Activated CD4-positive, alpha-beta memory T cell treated with anti-CD3 and anti-CD28 coated beads, Interleukin-2, amount 10 ng/mL, durations not matched to agents 7 days and 5 days (primary cell): ENCODE measurements at regions not wholly inside any gene's neighbourhood (a gene's known extent, or its start where the extent isn't known, plus 50 kb on each side); places are given as distances from the start of the nearest gene placed in this dataset.

Experiments
- CTCF ChIA-PET: fragments of 350-600 bp; sonication (Branson Sonifier 250); formaldehyde crosslinking; loops from one replicate; lab custom pipeline; 2021; ENCODE audit warnings: antibody characterized with exemption, inconsistent platforms; lab: Charles Lee
- POLR2A ChIA-PET: fragments of 350-600 bp; sonication (Branson Sonifier 250); formaldehyde crosslinking; loops from one replicate; lab custom pipeline; 2021; ENCODE audit warnings: antibody characterized with exemption; lab: Charles Lee
- DNase-seq: peaks from one replicate; pipeline ENCODE4 v3.0.0-alpha.2; 2020
- H3K27ac Mint-ChIP-seq: one replicate; pipeline ENCODE4 v1.8.0; 2021; ENCODE audit warnings: mild to moderate bottlenecking, mixed read lengths
- H3K27me3 Mint-ChIP-seq: one replicate; pipeline ENCODE4 v1.8.0; 2021; ENCODE audit warnings: mixed read lengths
- H3K36me3 Mint-ChIP-seq: one replicate; pipeline ENCODE4 v1.8.0; 2021; ENCODE audit warnings: low read depth, mixed read lengths
- H3K4me1 Mint-ChIP-seq: one replicate; pipeline ENCODE4 v1.8.0; 2021; ENCODE audit warnings: mixed read lengths
- H3K4me3 Mint-ChIP-seq: one replicate; pipeline ENCODE4 v1.8.0; 2021; ENCODE audit warnings: mild to moderate bottlenecking, mixed read lengths
- H3K9me3 Mint-ChIP-seq: one replicate; pipeline ENCODE4 v1.8.0; 2021; ENCODE audit warnings: mixed read lengths

GRCh38 chr2:21279525-21279924 lies 155.8 kb downstream of the TDRD15 start:
- Mint-ChIP-seq H3K9me3 (no peaks in the 10 kb centered on the region), H3K27ac (no peak overlapping the region), H3K4me3 (no peak overlapping the region), H3K4me1 (no peaks in the 10 kb centered on the region), H3K27me3 (no peaks in the 10 kb centered on the region), H3K36me3 (no peaks in the 10 kb centered on the region)
- ChIA-PET POLR2A (no interaction called here), CTCF (interaction anchor here (1.5 kb wide), 1 partner anchor 37 kb away, joined by 3 read pairs; no protein-coding TSS in a partner anchor)
- DNase-seq, result no peak

- no peaks in the 10 kb centered on the region for H3K36me3 Mint-ChIP-seq
- no peak overlapping the region for H3K27ac Mint-ChIP-seq
- no peaks in the 10 kb centered on the region for H3K9me3 Mint-ChIP-seq
- CTCF ChIA-PET, result no interaction called here
- POLR2A ChIA-PET, result no interaction called here
- no peaks in the 10 kb centered on the region for H3K4me1 Mint-ChIP-seq
- no peak for DNase-seq
- no peaks in the 10 kb centered on the region for H3K27me3 Mint-ChIP-seq
- no peak overlapping the region for H3K4me3 Mint-ChIP-seq
Observed at GRCh38 chr2:21280793-21281192, 157.0 kb downstream of the TDRD15 start.

GRCh38 chr2:21281384-21281783 lies 157.6 kb downstream of the TDRD15 start:
- Mint-ChIP-seq H3K36me3 (no peaks in the 10 kb centered on the region), H3K4me1 (no peaks in the 10 kb centered on the region), H3K9me3 (peaks cover 3% of the 10 kb centered on the region), H3K27ac (no peak overlapping the region), H3K4me3 (no peak overlapping the region), H3K27me3 (no peaks in the 10 kb centered on the region)
- POLR2A ChIA-PET, result no interaction called here
- CTCF ChIA-PET, result no interaction called here
- no peak for DNase-seq

GRCh38 chr2:21281791-21282514 lies 158.2 kb downstream of the TDRD15 start:
- Mint-ChIP-seq H3K36me3 (no peaks in the 10 kb centered on the region), H3K9me3 (peaks cover 3% of the 10 kb centered on the region), H3K27me3 (no peaks in the 10 kb centered on the region), H3K27ac (no peak overlapping the region), H3K4me3 (no peak overlapping the region), H3K4me1 (no peaks in the 10 kb centered on the region)
- CTCF ChIA-PET, result no interaction called here
- no peak for DNase-seq
- POLR2A ChIA-PET, result interaction anchor here (0.7 kb wide), 1 partner anchor 597 kb away, joined by 3 read pairs; no protein-coding TSS in a partner anchor

- H3K9me3 Mint-ChIP-seq, result peaks cover 3% of the 10 kb centered on the region
- CTCF ChIA-PET, result no interaction called here
- POLR2A ChIA-PET, result interaction anchor here (0.7 kb wide), 1 partner anchor 597 kb away, joined by 3 read pairs; no protein-coding TSS in a partner anchor
- H3K4me3 Mint-ChIP-seq, result no peak overlapping the region
- no peak overlapping the region for H3K27ac Mint-ChIP-seq
- no peaks in the 10 kb centered on the region for H3K36me3 Mint-ChIP-seq
- H3K4me1 Mint-ChIP-seq, result no peaks in the 10 kb centered on the region
- DNase-seq, result no peak
- no peaks in the 10 kb centered on the region for H3K27me3 Mint-ChIP-seq
Observed at GRCh38 chr2:21282515-21282898, 158.7 kb downstream of the TDRD15 start.

GRCh38 chr2:21288299-21288698 lies 164.5 kb downstream of the TDRD15 start:
- DNase-seq, result no peak
- Mint-ChIP-seq H3K36me3 (no peaks in the 10 kb centered on the region), H3K27ac (no peak overlapping the region), H3K9me3 (peaks cover 7% of the 10 kb centered on the region), H3K4me1 (no peaks in the 10 kb centered on the region), H3K27me3 (no peaks in the 10 kb centered on the region), H3K4me3 (no peak overlapping the region)
- ChIA-PET POLR2A (no interaction called here), CTCF (no interaction called here)

- no peak overlapping the region for H3K4me3 Mint-ChIP-seq
- H3K27ac Mint-ChIP-seq, result no peak overlapping the region
- H3K4me1 Mint-ChIP-seq, result no peaks in the 10 kb centered on the region
- H3K9me3 Mint-ChIP-seq, result peaks cover 7% of the 10 kb centered on the region
- CTCF ChIA-PET, result interaction anchor here (0.7 kb wide), 1 partner anchor 764 kb away, joined by 4 read pairs; no protein-coding TSS in a partner anchor
- POLR2A ChIA-PET, result no interaction called here
- DNase-seq, result no peak
- no peaks in the 10 kb centered on the region for H3K27me3 Mint-ChIP-seq
- H3K36me3 Mint-ChIP-seq, result no peaks in the 10 kb centered on the region
Observed at GRCh38 chr2:21288739-21289520, 165.2 kb downstream of the TDRD15 start.

GRCh38 chr2:21289551-21289950 lies 165.8 kb downstream of the TDRD15 start:
- no peak for DNase-seq
- POLR2A ChIA-PET, result no interaction called here
- CTCF ChIA-PET, result interaction anchor here (0.7 kb wide), 1 partner anchor 763 kb away, joined by 4 read pairs; no protein-coding TSS in a partner anchor
- H3K4me3 Mint-ChIP-seq, result no peak overlapping the region
- H3K27me3 Mint-ChIP-seq, result no peaks in the 10 kb centered on the region
- peaks cover 7% of the 10 kb centered on the region for H3K9me3 Mint-ChIP-seq
- H3K4me1 Mint-ChIP-seq, result no peaks in the 10 kb centered on the region
- no peak overlapping the region for H3K27ac Mint-ChIP-seq
- no peaks in the 10 kb centered on the region for H3K36me3 Mint-ChIP-seq

- POLR2A ChIA-PET, result no interaction called here
- Mint-ChIP-seq H3K27ac (no peak overlapping the region), H3K27me3 (no peaks in the 10 kb centered on the region), H3K4me3 (no peak overlapping the region), H3K36me3 (no peaks in the 10 kb centered on the region), H3K9me3 (peaks cover 7% of the 10 kb centered on the region), H3K4me1 (no peaks in the 10 kb centered on the region)
- no peak for DNase-seq
- CTCF ChIA-PET, result no interaction called here
Observed at GRCh38 chr2:21289989-21290388, 166.2 kb downstream of the TDRD15 start.

GRCh38 chr2:21291426-21291825 lies 167.7 kb downstream of the TDRD15 start:
- Mint-ChIP-seq H3K27ac (no peak overlapping the region), H3K9me3 (peaks cover 4% of the 10 kb centered on the region), H3K4me3 (no peak overlapping the region), H3K27me3 (no peaks in the 10 kb centered on the region), H3K36me3 (no peaks in the 10 kb centered on the region), H3K4me1 (no peaks in the 10 kb centered on the region)
- ChIA-PET POLR2A (no interaction called here), CTCF (no interaction called here)
- no peak for DNase-seq

- Mint-ChIP-seq H3K36me3 (no peaks in the 10 kb centered on the region), H3K27ac (no peak overlapping the region), H3K4me3 (no peak overlapping the region), H3K4me1 (no peaks in the 10 kb centered on the region), H3K9me3 (peaks cover 2% of the 10 kb centered on the region), H3K27me3 (no peaks in the 10 kb centered on the region)
- ChIA-PET POLR2A (no interaction called here), CTCF (no interaction called here)
- DNase-seq, result no peak
Observed at GRCh38 chr2:21294446-21294845, 170.7 kb downstream of the TDRD15 start.

- Mint-ChIP-seq H3K9me3 (no peaks in the 10 kb centered on the region), H3K27me3 (no peaks in the 10 kb centered on the region), H3K4me3 (no peak overlapping the region), H3K4me1 (no peaks in the 10 kb centered on the region), H3K36me3 (no peaks in the 10 kb centered on the region), H3K27ac (no peak overlapping the region)
- POLR2A ChIA-PET, result no interaction called here
- DNase-seq, result no peak
- CTCF ChIA-PET, result no interaction called here
Observed at GRCh38 chr2:21299411-21299810, 175.6 kb downstream of the TDRD15 start.

GRCh38 chr2:21301871-21302455 lies 178.2 kb downstream of the TDRD15 start:
- Mint-ChIP-seq H3K27me3 (no peaks in the 10 kb centered on the region), H3K36me3 (no peaks in the 10 kb centered on the region), H3K4me3 (no peak overlapping the region), H3K27ac (no peak overlapping the region), H3K4me1 (no peaks in the 10 kb centered on the region), H3K9me3 (no peaks in the 10 kb centered on the region)
- no peak for DNase-seq
- ChIA-PET POLR2A (no interaction called here), CTCF (no interaction called here)
